Keratinocyte (primary cell): ENCODE measurements at regions not wholly inside any gene's neighbourhood (a gene's known extent, or its start where the extent isn't known, plus 50 kb on each side); places are given as distances from the start of the nearest gene placed in this dataset.

Source experiments
- EZH2 ChIP-seq: IDR thresholded peaks from one replicate; pipeline ENCODE4 v1.6.1; 2012; ENCODE audit warnings: inconsistent platforms, mild to moderate bottlenecking, low read length, moderate library complexity
- TF ChIP-seq, protein P1 (sequence below), 3 experiments: IDR thresholded peaks in 1 of 3; conservative IDR thresholded peaks in 1 of 3; optimal IDR thresholded peaks in 1 of 3; 2 replicates in 2 of 3; 3 replicates in 1 of 3; pipeline versions ENCODE3 to v1.5.1; 2011; ENCODE audit warnings: low read length in 3 of 3, mild to moderate bottlenecking in 3 of 3, moderate library complexity in 2 of 3, control low read depth in 1 of 3, inconsistent platforms in 1 of 3; ENCODE audit not compliant: insufficient read depth in 2 of 3; ENCODE audit errors: extremely low read depth in 1 of 3

DNA sequence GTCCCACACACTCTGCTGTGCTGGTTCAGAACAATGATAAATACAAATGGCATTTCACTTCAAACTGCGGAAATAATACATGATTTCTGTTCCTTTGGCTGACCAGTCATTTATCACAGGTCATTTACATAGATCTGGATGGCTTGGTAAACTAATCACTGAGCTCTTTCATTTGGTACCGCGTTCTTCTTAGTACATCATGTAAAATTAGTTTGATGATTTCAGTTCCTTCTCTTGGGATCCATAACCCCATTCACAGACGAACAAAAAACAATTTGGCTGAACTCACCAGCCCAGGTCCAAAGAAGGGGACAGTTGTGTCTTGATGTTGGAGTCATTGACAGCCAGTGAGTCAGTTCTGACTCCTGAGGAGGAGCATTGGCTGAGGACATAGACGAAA is 689.8 kb downstream of the INHBA start:
- TF ChIP-seq, protein P1, sequence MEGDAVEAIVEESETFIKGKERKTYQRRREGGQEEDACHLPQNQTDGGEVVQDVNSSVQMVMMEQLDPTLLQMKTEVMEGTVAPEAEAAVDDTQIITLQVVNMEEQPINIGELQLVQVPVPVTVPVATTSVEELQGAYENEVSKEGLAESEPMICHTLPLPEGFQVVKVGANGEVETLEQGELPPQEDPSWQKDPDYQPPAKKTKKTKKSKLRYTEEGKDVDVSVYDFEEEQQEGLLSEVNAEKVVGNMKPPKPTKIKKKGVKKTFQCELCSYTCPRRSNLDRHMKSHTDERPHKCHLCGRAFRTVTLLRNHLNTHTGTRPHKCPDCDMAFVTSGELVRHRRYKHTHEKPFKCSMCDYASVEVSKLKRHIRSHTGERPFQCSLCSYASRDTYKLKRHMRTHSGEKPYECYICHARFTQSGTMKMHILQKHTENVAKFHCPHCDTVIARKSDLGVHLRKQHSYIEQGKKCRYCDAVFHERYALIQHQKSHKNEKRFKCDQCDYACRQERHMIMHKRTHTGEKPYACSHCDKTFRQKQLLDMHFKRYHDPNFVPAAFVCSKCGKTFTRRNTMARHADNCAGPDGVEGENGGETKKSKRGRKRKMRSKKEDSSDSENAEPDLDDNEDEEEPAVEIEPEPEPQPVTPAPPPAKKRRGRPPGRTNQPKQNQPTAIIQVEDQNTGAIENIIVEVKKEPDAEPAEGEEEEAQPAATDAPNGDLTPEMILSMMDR (optimal IDR thresholded peaks at IDR 0.05 in 1 of 3, IDR thresholded peaks at IDR 0.05 in 1 of 3, conservative IDR thresholded peaks at IDR 0.05 in 1 of 3; ENCODE audit: extremely low read depth in 1 of 3, insufficient read depth in 2 of 3, low read length in 3 of 3), result no peak
- no peak for TF ChIP-seq EZH2
